ENCODE measurements at regions not wholly inside any gene's neighbourhood (a gene's known extent, or its start where the extent isn't known, plus 50 kb on each side); places are given as distances from the start of the nearest gene placed in this dataset.

- TF ChIP-seq PATZ1 (CRISPR knock-in tag; IDR thresholded peaks at IDR 0.05; ENCODE audit: borderline replicate concordance) (no peak), CREB5 (CRISPR knock-in tag; IDR thresholded peaks at IDR 0.05; ENCODE audit: low read depth) (no peak), ESRRG (CRISPR knock-in tag; IDR thresholded peaks at IDR 0.05) (no peak), ZNF70 (CRISPR knock-in tag; IDR thresholded peaks at IDR 0.05) (no peak), ZNF565 (CRISPR knock-in tag; conservative IDR thresholded peaks at IDR 0.05; ENCODE audit: low read depth) (no peak), POU6F1 (CRISPR knock-in tag; IDR thresholded peaks at IDR 0.05; ENCODE audit: borderline replicate concordance, low read depth) (no peak), ZFP3 (CRISPR knock-in tag; IDR thresholded peaks at IDR 0.05) (no peak), OSR1 (CRISPR knock-in tag; IDR thresholded peaks at IDR 0.05) (no peak)
These were observed 67.7 kb upstream of the RUNX1 start for GRCh38 chr21:35116777-35117176.

Measured in SK-N-SH treated with all-trans-retinoic acid at 6 μM for 48 hours (cell line).